H9 (cell line): ENCODE measurements at regions not wholly inside any gene's neighbourhood (a gene's known extent, or its start where the extent isn't known, plus 50 kb on each side); places are given as distances from the start of the nearest gene placed in this dataset.

Experiments
- DNase-seq: peaks from one replicate; pipeline ENCODE4 v3.0.0-alpha.2; 2017
- H2AFZ ChIP-seq: one replicate; pipeline ENCODE4 v1.6.1; 2013; ENCODE audit warnings: mild to moderate bottlenecking, low read length, control low read depth, moderate library complexity
- H2AK5ac ChIP-seq: 2 replicates; pipeline ENCODE4 v1.6.1; 2013; ENCODE audit warnings: low read length, control low read depth, mixed read lengths; ENCODE audit not compliant: insufficient read length
- H2BK120ac ChIP-seq: one replicate; pipeline ENCODE4 v1.6.1; 2013; ENCODE audit warnings: low read depth, mild to moderate bottlenecking, low read length, control low read depth, inconsistent platforms; ENCODE audit not compliant: poor library complexity, severe bottlenecking
- H2BK12ac ChIP-seq: 2 replicates; pipeline ENCODE4 v1.6.1; 2013; ENCODE audit warnings: low read length, control low read depth, mixed read lengths, low read depth; ENCODE audit not compliant: insufficient read length
- H2BK15ac ChIP-seq: 2 replicates; pipeline ENCODE4 v1.6.1; 2013; ENCODE audit warnings: low read depth, low read length, control low read depth
- H2BK20ac ChIP-seq: one replicate; pipeline ENCODE4 v1.6.1; 2013; ENCODE audit warnings: low read depth, mild to moderate bottlenecking, low read length, control low read depth, inconsistent platforms; ENCODE audit not compliant: poor library complexity, severe bottlenecking
- H2BK5ac ChIP-seq: 2 replicates; pipeline ENCODE4 v1.6.1; 2013; ENCODE audit warnings: low read length, control low read depth, mixed read lengths; ENCODE audit not compliant: insufficient read length
- H3K14ac ChIP-seq: 2 replicates; pipeline ENCODE4 v1.6.1; 2013; ENCODE audit warnings: low read length, control low read depth; ENCODE audit not compliant: insufficient read depth
- H3K18ac ChIP-seq: 2 replicates; pipeline ENCODE4 v1.6.1; 2013; ENCODE audit warnings: low read depth, mild to moderate bottlenecking, mixed read lengths, low read length, control low read depth; ENCODE audit not compliant: insufficient read length
- H3K23ac ChIP-seq: 2 replicates; pipeline ENCODE4 v1.6.1; 2013; ENCODE audit warnings: low read length, control low read depth, mixed read lengths, low read depth; ENCODE audit not compliant: insufficient read length
- H3K23me2 ChIP-seq: 2 replicates; pipeline ENCODE4 v1.6.1; 2013; ENCODE audit warnings: low read depth, mild to moderate bottlenecking, mixed read lengths, low read length, control low read depth; ENCODE audit not compliant: insufficient read length, poor library complexity, severe bottlenecking
- H3K27ac ChIP-seq: 2 replicates; pipeline ENCODE4 v1.5.1; 2013; ENCODE audit warnings: low read length, control low read depth, mixed read lengths, low read depth; ENCODE audit not compliant: insufficient read length
- H3K27me3 ChIP-seq: 2 replicates; pipeline ENCODE4 v1.6.1; 2013; ENCODE audit warnings: low read length, control low read depth, inconsistent platforms; ENCODE audit not compliant: insufficient read depth
- H3K4ac ChIP-seq: 2 replicates; pipeline ENCODE4 v1.6.1; 2013; ENCODE audit warnings: low read depth, mild to moderate bottlenecking, control low read depth, inconsistent platforms, low read length, moderate library complexity
- H3K4me1 ChIP-seq: 2 replicates; pipeline ENCODE4 v1.6.1; 2013; ENCODE audit warnings: low read length, control low read depth, inconsistent platforms; ENCODE audit not compliant: insufficient read depth
- H3K4me2 ChIP-seq: 2 replicates; pipeline ENCODE4 v1.6.1; 2013; ENCODE audit warnings: low read length, control low read depth, mixed read lengths; ENCODE audit not compliant: insufficient read length, insufficient read depth
- H3K56ac ChIP-seq: 2 replicates; pipeline ENCODE4 v1.6.1; 2013; ENCODE audit warnings: low read depth, mild to moderate bottlenecking, mixed read lengths, low read length, control low read depth; ENCODE audit not compliant: insufficient read length
- H3K79me1 ChIP-seq: 2 replicates; pipeline ENCODE4 v1.6.1; 2013; ENCODE audit warnings: low read depth, mild to moderate bottlenecking, moderate library complexity, low read length, control low read depth, inconsistent platforms; ENCODE audit not compliant: insufficient read depth, poor library complexity, severe bottlenecking
- H3K79me2 ChIP-seq: 2 replicates; pipeline ENCODE4 v1.6.1; 2013; ENCODE audit warnings: low read length, control low read depth, inconsistent platforms; ENCODE audit not compliant: insufficient read depth
- H3K9ac ChIP-seq: 2 replicates; pipeline ENCODE4 v1.6.1; 2013; ENCODE audit warnings: low read length, control low read depth, mixed read lengths; ENCODE audit not compliant: insufficient read length; ENCODE audit errors: extremely low read depth
- H3K9me3 ChIP-seq: one replicate; pipeline ENCODE4 v1.6.1; 2013; ENCODE audit warnings: low read depth, low read length, inconsistent platforms; ENCODE audit not compliant: control insufficient read depth
- H3T11ph ChIP-seq: one replicate; pipeline ENCODE4 v1.6.1; 2013; ENCODE audit warnings: mild to moderate bottlenecking, low read length, control low read depth, inconsistent platforms
- H4K20me1 ChIP-seq: one replicate; pipeline ENCODE4 v1.6.1; 2013; ENCODE audit not compliant: control insufficient read depth, insufficient read length, insufficient read depth
- H4K5ac ChIP-seq: 2 replicates; pipeline ENCODE4 v1.6.1; 2013; ENCODE audit warnings: low read depth, mild to moderate bottlenecking, mixed read lengths, low read length, control low read depth; ENCODE audit not compliant: insufficient read length
- H4K8ac ChIP-seq: replicated peaks from 2 replicates; pipeline ENCODE4 v1.6.1; 2013; ENCODE audit warnings: low read length, control low read depth, mixed read lengths, low read depth; ENCODE audit not compliant: insufficient read length
- H4K91ac ChIP-seq: 2 replicates; pipeline ENCODE4 v1.6.1; 2013; ENCODE audit warnings: low read depth, mild to moderate bottlenecking, moderate library complexity, mixed read lengths, low read length, control low read depth; ENCODE audit not compliant: insufficient read length
- H3K27ac Mint-ChIP-seq, 3 experiments: 2 replicates in 2 of 3; 3 replicates in 1 of 3; pipeline ENCODE4 v1.8.0; 2020 to 2021; ENCODE audit warnings: mixed read lengths in 3 of 3, mild to moderate bottlenecking in 1 of 3, moderate library complexity in 1 of 3
- H3K27me3 Mint-ChIP-seq: 2 replicates; pipeline ENCODE4 v1.8.0; 2021; ENCODE audit warnings: low read depth, mild to moderate bottlenecking, moderate library complexity, mixed read lengths
- H3K36me3 Mint-ChIP-seq, 3 experiments: 2 replicates in 2 of 3; 3 replicates in 1 of 3; pipeline ENCODE4 v1.8.0; 2020 to 2021; ENCODE audit warnings: low read depth in 3 of 3, mixed read lengths in 3 of 3; ENCODE audit not compliant: insufficient read depth in 1 of 3
- H3K4me1 Mint-ChIP-seq, 2 experiments: 2 replicates each; pipeline ENCODE4 v1.8.0; 2020; ENCODE audit warnings: mixed read lengths in 2 of 2
- H3K4me3 Mint-ChIP-seq, 2 experiments: 2 replicates in 1 of 2; 3 replicates in 1 of 2; pipeline ENCODE4 v1.8.0; 2020 to 2021; ENCODE audit warnings: mild to moderate bottlenecking in 2 of 2, mixed read lengths in 2 of 2, moderate library complexity in 1 of 2
- H3K9me3 Mint-ChIP-seq, 2 experiments: 2 replicates in 1 of 2; 3 replicates in 1 of 2; pipeline ENCODE4 v1.8.0; 2020; ENCODE audit warnings: mild to moderate bottlenecking in 2 of 2, mixed read lengths in 2 of 2, moderate library complexity in 1 of 2
- WGBS: extraction: QIAGEN DNeasy Blood & Tissue Kit; methylation state at CpG from one replicate; pipeline ENCODE4 v1.1.7; 2013; ENCODE audit warnings: missing lambda C conversion rate, low lambda C conversion rate, mixed read lengths; ENCODE audit not compliant: insufficient read length; ENCODE audit errors: extremely low coverage; 5-methylcytosine and 5-hydroxymethylcytosine counted together
- TF ChIP-seq, protein P1 (sequence below): fragments of 200-600 bp; sonication (generic); conservative IDR thresholded peaks from 3 replicates; pipeline ENCODE4 v1.8.0; 2021; ENCODE audit warnings: antibody characterized with exemption, mild to moderate bottlenecking

DNA sequence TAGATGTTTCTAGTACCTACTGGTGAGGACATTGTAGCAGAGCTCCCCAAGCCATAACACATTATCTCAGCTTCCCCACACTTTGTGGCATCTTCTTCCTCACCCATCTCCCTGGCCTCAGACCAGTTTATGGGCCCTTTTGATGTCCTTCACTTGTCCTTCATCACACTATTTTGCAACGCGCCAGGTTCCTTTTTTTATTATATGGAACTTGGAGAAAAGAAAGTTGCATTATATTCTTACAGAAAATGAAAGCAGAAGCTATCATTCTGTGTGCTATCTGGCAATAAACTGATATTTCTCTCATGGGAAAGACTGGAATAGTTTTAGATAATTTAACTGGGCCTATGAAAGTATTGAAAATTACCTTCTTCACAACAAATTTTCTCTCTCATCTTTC is 196.9 kb upstream of the ETV3 start:
- Histone ChIP-seq H2AFZ (no peak overlapping the region), H3K27me3 (no peaks in the 10 kb centered on the region), H3K56ac (no peak overlapping the region), H3K4me2 (no peak overlapping the region), H3K4ac (no peak overlapping the region), H2BK15ac (no peak overlapping the region), H3K23me2 (no peaks in the 10 kb centered on the region), H3K4me1 (no peaks in the 10 kb centered on the region), H3T11ph (no peak overlapping the region), H3K79me2 (no peaks in the 10 kb centered on the region), H3K18ac (no peak overlapping the region), H2AK5ac (no peak overlapping the region), H2BK5ac (no peak overlapping the region), H3K79me1 (no peaks in the 10 kb centered on the region), H3K14ac (no peak overlapping the region), H3K9me3 (no peaks in the 10 kb centered on the region), H2BK120ac (no peak overlapping the region), H3K23ac (no peak overlapping the region), H2BK12ac (no peak overlapping the region), H2BK20ac (no peak overlapping the region), H3K9ac (no peak overlapping the region), H4K8ac (no peak overlapping the region), H4K91ac (no peak overlapping the region), H4K5ac (no peak overlapping the region), H3K27ac (no peak overlapping the region), H4K20me1 (no peaks in the 10 kb centered on the region)
- no peak for DNase-seq
- TF ChIP-seq, protein P1, sequence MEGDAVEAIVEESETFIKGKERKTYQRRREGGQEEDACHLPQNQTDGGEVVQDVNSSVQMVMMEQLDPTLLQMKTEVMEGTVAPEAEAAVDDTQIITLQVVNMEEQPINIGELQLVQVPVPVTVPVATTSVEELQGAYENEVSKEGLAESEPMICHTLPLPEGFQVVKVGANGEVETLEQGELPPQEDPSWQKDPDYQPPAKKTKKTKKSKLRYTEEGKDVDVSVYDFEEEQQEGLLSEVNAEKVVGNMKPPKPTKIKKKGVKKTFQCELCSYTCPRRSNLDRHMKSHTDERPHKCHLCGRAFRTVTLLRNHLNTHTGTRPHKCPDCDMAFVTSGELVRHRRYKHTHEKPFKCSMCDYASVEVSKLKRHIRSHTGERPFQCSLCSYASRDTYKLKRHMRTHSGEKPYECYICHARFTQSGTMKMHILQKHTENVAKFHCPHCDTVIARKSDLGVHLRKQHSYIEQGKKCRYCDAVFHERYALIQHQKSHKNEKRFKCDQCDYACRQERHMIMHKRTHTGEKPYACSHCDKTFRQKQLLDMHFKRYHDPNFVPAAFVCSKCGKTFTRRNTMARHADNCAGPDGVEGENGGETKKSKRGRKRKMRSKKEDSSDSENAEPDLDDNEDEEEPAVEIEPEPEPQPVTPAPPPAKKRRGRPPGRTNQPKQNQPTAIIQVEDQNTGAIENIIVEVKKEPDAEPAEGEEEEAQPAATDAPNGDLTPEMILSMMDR, result no peak
- peaks cover 6 to 21% of the 10 kb centered on the region in 2 experiments for H3K9me3 Mint-ChIP-seq
- no peak overlapping the region for H3K4me3 Mint-ChIP-seq
- no CpG with 5 or more reads among the region's 2 CpGs for WGBS
- no peaks in the 10 kb centered on the region; the same call in 1 of the 2 replicates for H3K27me3 Mint-ChIP-seq
- no peak overlapping the region; a peak in 1 of 7 replicates for H3K27ac Mint-ChIP-seq
- H3K4me1 Mint-ChIP-seq, result peaks cover 4% of the 10 kb centered on the region in 2 experiments; a peak in 2 of 4 replicates
- peaks cover 5 to 13% (median 6%) of the 10 kb centered on the region in 3 experiments; a peak in 5 of 7 replicates for H3K36me3 Mint-ChIP-seq
